RCC 7860 (cell line): ENCODE measurements at regions not wholly inside any gene's neighbourhood (a gene's known extent, or its start where the extent isn't known, plus 50 kb on each side); places are given as distances from the start of the nearest gene placed in this dataset.

Source experiments
- DNase-seq: peaks from one replicate; pipeline ENCODE4 v3.0.0-alpha.2; 2015; ENCODE audit warnings: low spot score
- FAIRE-seq: peaks from 2 replicates; lab custom pipeline; 2012; peaks lifted over from hg19 to GRCh38; lab: Jason Lieb, UNC

DNA sequence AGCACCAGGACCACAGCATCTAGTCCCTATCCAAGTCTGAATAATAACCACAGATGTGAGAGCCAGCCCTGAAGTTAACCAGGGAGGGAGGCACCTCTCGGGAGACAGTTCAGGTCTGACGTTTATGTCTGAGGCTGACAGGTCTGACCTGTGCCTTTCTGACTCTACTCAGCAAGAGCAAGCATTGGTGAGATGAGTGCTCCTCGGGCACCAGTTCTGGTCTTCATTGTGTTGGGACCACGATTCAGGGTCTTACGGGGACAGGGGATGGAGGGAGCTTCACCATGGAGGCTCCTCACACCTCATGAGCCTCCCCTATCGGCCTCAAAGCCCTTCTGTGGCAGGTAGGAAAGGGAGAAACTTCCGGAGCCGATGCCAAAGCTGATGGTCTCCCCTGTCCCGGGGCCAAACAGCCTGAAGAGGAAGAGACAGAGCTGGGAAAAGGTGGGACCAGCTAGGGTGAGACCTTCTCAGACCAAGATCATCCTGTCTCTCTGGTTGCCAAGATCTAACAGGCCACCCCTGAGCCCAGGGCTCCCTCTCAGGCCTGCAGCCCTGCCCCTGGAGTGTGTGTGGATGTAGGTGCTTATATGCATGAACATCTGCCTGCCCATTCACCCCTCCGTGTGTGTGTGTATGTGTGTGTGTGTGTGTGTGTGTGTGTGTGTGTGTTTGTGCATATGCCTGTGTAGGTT, 170.5 kb downstream of the VEGFA start:
- FAIRE-seq: no peak
- no peak for DNase-seq

- FAIRE-seq: no peak
- DNase-seq: no peak
Observed at GRCh38 chr6:43940071-43940392, 170.0 kb downstream of the VEGFA start.

- no peak for FAIRE-seq
Observed at GRCh38 chr6:43939281-43940070, 169.5 kb downstream of the VEGFA start.

GRCh38 chr6:43938178-43939105, 168.4 kb downstream of the VEGFA start:
- no peak for FAIRE-seq

More at GRCh38 chr6:43939281-43940070, 169.5 kb downstream of the VEGFA start:
- DNase-seq: no peak

GRCh38 chr6:43937236-43938177, 167.5 kb downstream of the VEGFA start:
- FAIRE-seq (no peak), DNase-seq (no peak)

More at GRCh38 chr6:43938178-43939105, 168.4 kb downstream of the VEGFA start:
- DNase-seq: no peak

- DNase-seq: no peak
- no peak for FAIRE-seq
Observed at GRCh38 chr6:43936476-43936875, 166.5 kb downstream of the VEGFA start.

GRCh38 chr6:43935921-43936439, 166.0 kb downstream of the VEGFA start:
- DNase-seq (no peak), FAIRE-seq (no peak)

DNA sequence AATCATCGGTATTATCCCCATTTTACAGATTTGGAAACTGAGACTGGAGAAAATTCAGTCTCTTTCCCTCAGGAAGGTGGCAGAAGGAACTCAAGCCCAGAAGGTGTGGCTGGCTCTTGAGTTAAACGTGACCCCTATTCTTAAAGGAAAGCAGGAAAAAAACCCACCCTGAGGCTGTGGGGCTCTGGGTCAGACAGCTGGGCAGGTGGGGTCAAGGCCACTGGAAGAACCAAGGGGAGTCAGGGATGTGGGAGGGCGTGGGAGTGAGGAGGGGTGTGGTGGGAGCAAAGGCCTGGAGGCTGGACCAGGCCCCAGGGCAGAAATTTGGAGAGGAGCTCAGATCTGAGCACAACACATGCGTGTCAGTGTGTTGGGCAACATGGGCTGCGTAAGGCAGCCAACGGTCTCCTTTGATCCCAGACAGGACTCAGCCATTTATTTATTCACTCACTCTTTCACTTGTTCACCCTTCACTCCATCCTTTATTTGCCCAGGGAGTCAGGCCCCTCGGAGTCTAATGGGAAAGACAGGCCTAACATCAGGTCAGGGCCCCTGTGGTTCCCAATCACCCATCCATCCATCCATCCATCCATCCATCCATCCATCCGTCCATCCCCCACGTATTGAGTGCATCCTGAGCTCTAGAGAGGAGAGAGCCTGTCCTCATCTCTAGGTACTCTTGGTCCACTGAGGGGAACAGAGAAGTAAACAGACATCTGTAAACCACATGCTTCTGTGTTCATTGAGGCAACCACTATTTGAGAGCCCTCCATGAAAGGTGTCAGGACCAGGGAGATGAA, 165.0 kb downstream of the VEGFA start:
- FAIRE-seq (no peak), DNase-seq (no peak)

GRCh38 chr6:43934183-43934802, 164.3 kb downstream of the VEGFA start:
- FAIRE-seq (no peak), DNase-seq (no peak)

- FAIRE-seq (no peak), DNase-seq (no peak)
Observed at GRCh38 chr6:43933148-43933885, 163.3 kb downstream of the VEGFA start.

GRCh38 chr6:43932259-43933147, 162.5 kb downstream of the VEGFA start:
- DNase-seq (no peak), FAIRE-seq (no peak)

DNA sequence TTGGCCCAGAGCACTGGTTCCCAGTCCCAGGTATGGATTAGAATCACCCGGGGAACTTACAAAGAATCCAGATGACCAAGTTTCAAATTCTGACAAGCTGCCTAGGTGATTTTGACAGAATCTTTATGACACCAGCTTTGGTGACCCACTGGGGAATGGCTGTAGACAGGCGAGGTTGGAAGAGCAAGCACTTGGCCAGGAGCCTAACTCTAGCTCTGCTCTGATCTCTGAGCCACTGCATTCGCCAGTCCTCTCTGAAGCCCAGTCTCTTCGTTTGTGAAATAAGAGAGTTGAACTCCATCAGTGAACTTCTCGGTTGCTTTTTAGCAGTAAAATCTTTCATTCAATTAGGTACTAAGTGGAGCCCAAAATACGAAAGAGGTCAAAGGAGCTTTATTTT, 161.2 kb downstream of the VEGFA start:
- DNase-seq (no peak), FAIRE-seq (no peak)

DNA sequence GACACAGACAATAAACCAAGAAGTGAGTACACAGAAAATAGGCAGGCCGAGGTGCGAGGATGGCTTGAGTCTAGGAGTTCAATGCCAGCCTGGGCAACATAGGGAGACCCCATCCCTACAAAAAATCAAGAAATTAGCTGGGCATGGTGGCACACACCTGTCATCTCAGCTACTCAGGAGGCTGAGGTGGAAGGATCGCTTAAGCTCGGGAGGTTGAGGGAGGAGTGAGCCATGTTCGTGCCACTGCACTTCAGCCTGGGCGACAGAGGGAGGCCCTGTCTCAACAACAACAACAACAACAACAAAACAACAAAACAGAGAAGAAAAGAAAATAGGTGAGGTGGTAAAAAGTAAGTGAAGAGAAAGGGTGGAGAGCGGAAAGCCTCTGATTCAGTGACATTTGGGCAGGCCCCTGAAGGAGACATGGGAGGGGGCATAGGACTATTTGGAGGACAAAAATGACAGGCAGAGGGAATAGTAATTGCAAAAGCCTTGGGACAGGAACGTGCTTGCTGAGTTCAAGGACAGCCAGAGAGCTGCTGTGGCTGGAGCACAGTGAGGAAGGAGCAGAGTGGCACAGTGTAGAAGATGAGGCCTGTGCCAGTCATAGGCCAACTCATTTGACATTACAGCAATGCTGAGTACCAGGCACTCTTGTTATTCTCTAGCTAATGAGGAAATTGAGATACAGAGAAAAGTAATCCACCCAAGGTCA, 160.6 kb downstream of the VEGFA start:
- DNase-seq: no peak
- FAIRE-seq: no peak

DNA sequence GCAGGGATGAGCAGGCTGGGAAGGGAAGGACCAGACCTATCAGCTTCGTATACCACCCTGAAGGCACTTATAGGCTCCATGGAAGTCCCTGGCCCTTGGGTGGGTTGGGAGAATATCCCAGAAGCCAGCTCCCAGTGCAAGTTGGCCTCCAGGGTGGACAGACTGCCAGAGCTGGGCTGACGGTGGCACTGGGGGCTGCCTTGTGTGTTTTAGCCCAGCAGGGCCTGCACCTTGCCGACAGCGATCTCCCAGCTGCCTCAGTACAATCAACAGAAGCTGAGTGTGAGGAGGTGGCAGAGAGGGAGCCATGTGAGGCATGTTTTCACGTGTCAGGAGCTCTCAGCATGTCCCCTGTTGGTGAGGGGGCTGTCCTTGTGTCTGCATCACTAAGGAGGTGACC, 159.5 kb downstream of the VEGFA start:
- DNase-seq (no peak), FAIRE-seq (no peak)

- FAIRE-seq (no peak), DNase-seq (no peak)
Observed at GRCh38 chr6:43927532-43928210, 157.7 kb downstream of the VEGFA start.
